HG02884 (cell line): ENCODE measurements at regions not wholly inside any gene's neighbourhood (a gene's known extent, or its start where the extent isn't known, plus 50 kb on each side); places are given as distances from the start of the nearest gene placed in this dataset.

Experiments used
- ATAC-seq: cut with Tn5 transposase; IDR thresholded peaks from one replicate; pipeline ENCODE4 v1.9.1; 2021; ENCODE audit warnings: mild to moderate bottlenecking, moderate library complexity; ENCODE audit not compliant: unreplicated experiment

DNA sequence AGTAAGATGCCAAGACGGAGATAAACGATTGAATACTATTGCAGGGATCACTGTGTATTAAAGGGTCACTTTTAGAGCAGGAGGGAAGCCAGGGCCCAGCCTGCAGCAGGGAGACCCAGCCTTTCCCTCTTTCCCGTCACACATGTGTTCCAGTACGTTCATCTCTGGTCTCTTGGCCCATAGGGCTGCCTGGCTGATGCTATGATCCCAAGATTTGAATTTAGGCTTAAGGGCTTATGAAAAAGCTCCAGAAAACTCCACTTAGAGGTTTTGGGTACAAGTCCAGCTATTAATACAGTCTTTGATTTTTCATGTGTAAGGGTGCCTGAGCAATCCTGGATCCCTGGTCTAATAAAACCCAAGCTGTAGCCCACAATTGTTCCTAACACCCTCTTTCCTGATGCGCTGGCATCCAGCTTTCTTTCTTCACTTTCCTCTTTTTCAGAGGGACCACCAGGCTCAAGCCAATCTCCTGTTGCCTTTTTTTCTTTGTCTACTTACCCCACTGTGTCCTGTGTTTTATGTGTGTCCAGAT lies 359.6 kb upstream of the USP24 start:
- ATAC-seq: no peak

DNA sequence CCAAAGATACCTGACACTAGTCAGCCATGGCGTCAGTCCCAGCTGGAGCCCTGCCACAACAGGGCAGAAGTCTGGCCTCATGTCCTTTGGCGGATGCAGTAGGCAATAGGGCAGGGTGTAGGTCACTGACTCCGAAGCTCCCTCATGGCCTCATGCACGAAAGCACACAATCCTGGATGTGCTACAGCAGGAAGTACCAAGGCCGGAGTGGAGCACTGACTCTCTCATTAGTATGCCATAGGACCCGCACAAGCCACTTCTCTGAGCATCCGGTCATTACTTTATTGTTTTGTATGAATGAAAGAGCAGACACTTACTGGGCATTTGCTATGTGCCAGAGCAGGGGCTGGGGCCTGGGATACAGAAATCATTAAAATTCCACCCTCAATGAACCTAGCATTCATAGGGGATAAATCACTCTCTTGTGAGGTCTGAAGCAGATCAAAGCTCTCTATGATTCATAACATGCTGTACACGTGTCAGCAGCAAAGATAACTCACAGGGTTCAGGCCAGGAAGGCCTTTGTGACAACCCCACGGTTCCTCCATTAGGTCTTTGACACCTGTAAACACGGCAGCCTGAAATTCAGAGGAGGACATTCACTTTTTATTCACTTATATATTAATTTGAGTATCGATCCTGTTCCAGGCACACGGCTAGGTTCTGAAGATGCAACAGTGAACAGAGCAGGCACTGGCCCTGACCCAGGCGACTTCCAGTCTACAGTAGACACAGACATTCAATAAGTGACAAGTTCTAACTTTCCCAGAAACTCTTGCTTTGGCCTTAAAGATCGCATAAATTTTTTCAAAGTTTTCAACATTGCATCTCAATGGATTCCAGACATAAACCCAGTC lies 357.9 kb upstream of the USP24 start:
- no peak for ATAC-seq

DNA sequence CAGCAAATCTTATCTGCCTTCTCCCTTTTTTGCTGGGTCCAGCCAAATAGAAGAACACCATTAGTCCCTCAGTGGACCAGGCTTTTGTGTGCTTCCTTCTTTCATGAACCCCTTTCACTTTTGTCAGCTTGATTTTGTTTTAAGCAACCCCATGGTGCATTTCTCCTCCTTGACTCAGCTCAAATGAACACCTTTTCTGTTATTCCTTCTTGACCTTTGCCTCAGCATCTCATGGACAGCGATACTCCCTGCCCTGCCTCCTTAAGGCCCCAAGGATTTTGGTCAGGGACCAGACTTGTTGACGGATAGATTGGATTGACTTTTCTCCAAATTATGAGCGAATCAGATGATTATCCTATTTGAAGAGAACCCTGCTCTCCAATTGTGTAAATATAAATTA lies 356.6 kb upstream of the USP24 start:
- ATAC-seq: no peak

DNA sequence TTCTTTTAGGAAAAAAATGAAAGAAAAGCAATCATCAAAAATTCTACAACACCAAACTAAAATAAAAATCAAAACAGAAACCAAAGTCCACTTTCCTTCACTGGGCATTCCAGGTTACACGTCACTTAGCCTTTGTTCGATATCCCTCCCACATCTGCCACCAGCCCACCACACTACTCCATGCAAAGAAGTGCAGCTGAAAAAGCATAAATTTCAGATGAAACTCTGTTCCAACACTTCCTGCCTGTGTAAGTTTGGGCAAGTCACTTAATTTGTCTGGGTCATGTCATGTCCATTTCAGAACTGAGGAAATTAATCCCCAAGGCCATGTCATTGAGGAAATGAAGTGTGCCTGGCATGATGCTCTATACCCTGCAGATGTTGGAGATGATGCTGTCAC lies 354.3 kb upstream of the USP24 start:
- no peak for ATAC-seq

DNA sequence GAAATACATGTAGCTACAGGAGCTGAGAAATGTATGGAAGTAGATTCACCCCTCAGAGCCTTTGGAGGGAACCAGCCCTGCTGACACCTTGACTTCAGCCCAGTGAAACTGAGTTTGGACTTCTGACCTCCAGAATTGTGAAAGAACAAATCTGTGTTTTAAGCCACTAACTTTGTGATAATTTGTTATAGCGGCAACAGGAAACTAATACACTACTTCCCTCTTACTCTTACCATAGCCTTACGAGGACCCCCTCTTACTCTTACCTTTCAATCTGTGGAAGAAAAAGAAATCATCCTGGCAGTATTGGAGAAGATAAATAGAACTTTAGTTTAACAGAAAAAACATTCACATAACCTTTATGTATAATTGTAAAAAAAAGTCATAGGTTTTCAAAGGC lies 353.6 kb upstream of the USP24 start:
- ATAC-seq: no peak

DNA sequence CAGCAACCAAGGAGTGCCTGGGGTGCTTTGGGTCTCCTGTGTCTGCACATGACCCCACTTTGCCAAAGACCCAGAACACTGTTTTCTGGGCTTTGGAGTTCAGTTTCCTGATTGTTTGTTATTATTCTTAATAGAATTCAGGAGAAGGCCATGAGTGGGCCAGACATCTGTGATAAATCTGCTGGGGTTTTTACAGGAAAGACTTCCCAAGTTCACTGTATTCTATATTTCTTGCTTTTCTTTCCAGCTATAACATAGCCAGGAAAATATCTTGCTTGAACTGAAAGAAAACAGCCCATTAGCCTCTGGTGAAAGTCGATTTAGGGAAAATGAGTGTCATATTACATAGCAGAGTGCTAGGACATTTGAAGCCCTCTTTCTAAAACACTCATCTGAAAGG lies 345.1 kb upstream of the USP24 start:
- ATAC-seq: no peak

DNA sequence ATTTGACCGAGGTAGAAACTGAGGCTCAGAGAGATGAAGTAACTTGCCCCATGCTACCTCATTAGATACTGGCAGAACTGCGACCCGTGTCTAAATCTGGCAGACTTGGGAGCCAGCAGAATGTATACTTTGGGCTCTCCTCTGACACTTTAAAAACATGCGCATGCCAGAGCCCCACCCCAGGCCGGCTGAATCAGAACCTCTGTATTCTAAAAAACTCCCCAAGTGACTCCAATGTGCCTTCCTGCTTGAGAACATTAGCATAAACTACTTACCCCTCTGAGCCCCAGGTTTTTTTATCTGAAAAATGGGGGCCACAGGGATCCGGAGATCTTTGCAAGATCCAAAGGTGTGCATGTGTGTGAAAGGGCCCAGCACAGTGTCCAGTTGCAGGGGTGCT lies 344.7 kb upstream of the USP24 start:
- no peak for ATAC-seq

DNA sequence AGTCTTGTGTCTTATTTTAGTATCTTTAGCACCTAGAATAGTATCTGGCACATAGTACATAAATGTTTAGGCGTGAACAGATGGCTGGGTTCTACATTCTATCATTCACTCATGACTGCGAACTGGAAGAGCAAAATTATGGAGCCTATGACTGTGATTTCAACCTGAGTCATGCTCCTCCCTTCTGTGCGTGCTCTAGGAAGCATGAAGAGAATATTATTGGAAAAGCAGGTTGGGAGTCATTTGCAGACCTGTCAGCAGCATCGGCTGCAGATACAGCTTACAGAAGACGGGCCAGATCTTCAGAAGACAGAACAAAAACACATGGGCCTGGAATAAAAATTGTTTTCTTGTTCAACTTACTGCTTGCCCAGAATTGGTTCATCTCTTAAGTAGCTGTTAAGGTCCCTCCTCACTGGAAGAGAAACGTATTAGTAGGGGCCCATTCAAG lies 344.0 kb upstream of the USP24 start:
- ATAC-seq: no peak

DNA sequence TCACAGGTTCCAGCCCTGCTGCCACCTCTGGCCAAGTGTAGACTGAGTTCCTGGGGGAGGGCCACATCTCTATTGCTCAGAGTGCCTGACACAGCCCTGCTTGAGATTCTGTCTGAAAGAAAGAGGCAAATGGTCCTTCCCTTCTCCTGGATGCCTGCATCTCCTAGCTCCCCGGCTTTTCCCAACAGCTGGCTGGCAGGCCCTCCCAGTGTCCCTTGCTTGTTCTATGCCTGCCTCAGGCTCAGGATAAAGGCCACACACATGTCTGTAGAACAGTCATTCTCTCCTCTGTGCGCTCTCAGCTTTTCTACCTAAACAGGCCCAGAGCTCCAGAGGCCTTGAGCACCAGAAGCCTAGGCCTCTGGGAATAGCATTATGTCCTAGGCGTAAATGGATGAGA lies 343.4 kb upstream of the USP24 start:
- ATAC-seq: no peak

DNA sequence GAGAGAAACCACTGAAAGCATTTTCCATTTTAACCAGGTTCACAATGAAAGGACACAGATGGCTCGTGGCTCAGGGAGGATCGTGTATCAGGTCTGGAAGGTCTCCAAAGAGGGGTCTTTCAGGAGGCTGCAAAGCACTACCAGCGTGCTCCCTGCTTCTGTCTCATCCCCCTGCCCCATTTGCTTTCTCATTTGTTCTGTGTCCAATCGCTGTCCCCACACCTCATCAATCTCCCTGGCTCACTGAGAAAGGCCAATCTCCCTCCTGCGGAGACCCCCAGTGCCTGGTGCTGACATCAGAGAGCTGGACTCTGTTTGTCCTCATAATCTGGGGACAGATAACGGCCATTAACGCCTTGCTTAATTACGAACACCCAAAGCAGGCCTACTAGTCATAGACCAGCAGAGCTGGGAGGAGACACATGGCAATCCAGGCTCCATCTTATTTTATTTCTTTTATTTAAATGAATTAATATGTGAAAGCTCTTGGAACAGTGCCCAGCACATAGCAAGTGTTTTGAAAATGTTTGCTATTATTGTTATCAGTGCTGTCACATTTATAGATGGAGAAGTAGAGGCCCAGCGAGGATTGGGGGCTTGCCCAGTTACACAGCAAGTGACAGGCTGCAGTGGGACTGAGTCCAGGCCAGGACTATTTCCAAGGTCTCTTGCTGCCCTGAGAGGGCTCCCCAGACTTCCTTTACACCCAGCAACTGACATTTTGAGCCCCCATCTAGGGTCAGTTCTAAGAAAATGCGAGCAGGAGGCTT lies 341.0 kb upstream of the USP24 start:
- ATAC-seq: no peak

DNA sequence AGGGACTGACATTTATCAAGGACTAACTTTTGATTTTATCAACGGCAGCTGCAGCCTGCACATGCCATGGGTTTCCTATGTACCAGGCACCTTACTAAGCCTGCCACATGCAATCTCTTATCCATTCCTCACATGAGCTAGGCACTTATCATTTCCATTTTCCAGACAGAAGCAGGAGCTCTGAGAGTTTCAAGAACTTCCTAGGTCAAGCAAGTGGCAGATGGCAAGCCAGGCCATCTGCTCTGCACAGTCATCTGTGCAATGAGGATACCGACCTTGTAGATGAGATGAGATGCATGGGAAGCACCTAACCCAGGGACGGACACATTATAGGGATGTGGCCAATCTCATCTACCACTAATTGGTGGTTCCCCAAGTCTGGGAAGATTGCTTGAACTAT lies 339.4 kb upstream of the USP24 start:
- ATAC-seq: no peak

DNA sequence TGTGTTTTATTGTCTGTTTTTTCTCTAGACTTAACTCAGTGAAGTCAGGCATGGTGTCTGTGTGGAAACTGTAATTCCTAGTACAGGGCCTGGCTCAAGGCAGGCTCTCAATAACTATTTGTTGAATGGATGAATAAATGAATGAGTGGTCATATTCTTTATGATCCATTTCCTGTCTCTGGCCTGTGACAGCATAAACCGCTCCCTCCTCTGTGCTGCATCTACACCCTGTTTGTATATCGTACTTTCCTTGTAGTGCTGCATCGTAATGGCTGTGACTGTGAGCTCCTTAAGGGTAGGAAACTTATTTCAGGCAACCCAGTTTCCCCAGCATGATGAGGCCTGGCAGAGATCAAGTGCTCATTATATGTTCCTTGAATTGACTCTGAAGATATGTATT lies 337.5 kb upstream of the USP24 start:
- no peak for ATAC-seq

DNA sequence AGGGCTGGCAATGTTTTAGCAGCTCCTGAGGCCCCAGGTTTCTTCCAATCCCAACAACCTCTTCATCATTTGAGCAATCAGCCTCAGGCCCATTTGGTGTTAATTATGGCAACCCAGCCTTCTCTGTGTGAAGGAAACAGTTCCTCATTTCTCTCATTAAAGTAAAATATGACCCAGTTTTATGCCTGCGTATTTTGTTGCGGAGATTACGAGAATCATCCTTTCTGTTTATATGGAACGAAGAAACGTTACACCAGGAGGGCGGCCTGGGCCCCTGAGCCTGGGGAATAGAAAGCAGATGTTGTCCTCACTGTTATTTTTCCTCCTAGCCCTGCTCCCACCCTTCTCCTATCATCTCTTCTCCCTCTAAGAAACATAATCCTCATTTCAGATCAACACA lies 332.2 kb upstream of the USP24 start:
- no peak for ATAC-seq

DNA sequence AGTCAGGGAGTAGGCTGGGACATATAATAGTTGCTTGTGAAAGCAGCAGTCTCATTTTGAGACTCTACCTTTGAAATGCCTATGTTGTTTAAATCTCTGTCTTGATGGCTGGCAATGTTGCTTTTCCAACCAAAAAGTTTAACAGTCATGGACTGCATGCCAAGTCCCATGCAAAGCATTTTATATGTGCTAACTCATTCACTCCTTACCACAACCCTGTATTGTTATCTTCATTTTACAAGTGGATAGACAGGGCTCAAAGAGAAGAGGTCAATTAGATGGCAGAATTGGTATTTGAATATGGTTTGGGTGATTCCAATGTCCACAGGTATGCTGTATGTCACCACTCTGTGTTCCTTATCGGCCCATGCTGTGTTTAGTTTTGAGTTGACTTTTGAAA lies 331.4 kb upstream of the USP24 start:
- no peak for ATAC-seq

DNA sequence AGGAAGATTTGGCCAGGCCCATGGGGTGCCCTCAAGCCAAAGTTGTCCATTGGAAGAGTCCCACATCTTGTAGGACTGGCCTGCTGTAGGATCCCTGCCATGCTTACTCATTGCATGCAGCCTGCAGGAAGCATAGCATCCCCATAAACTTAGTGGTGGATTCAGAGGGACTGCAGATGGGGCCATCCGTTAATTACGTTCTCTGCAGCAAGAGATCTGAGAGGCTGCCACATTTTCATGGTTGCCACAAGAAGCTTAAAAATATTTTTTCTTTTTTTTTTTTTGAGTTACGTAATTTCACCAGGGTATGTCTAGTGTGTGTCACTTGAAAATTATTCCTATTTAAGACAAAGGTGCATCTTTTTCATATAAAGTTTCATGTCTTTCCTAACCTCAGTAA lies 329.7 kb upstream of the USP24 start:
- no peak for ATAC-seq

DNA sequence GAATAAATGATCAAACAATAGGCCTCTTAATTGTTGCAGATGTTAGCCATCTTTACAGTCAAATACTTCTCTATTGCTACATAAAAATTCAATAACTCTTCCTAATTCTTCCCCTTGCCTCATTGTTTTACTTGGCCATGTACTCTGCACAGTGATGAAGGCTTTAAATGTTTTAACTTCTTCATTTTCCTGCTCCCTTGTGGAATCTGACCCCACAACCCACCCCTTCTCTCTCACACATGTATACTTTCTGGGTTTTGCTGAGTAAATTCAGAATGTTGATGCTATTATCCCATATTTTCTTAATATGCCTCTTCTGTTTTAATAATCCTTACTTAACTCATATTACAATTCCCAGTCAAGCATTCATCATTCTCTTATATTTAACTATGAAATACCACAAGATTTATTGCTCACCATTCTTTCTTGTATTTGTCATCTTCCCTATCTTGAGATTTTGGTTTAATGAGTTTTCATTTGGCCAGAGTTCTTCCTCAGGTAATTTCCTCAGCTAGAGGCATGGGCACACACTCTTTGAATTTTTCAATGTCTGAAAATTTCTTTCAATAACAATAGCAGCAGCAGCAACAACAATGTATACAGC lies 327.8 kb upstream of the USP24 start:
- no peak for ATAC-seq

DNA sequence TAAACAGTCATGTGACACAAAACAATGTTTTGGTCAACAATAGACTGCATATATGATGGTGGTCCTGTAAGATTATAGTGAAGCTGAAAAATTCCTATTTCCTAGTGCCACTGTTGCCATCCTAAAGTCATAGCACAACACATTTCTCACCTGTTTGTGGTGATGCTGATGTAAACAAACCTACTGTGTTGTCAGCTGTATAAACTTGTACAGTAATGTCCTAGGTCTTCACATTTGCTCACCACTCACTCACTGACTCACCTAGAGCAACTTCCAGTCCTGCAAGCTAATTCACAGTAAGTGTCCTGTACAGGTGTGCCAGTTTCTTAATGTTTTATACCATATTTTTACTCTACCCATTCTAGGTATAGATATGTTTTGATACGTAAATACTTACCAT lies 326.1 kb upstream of the USP24 start:
- ATAC-seq: no peak

DNA sequence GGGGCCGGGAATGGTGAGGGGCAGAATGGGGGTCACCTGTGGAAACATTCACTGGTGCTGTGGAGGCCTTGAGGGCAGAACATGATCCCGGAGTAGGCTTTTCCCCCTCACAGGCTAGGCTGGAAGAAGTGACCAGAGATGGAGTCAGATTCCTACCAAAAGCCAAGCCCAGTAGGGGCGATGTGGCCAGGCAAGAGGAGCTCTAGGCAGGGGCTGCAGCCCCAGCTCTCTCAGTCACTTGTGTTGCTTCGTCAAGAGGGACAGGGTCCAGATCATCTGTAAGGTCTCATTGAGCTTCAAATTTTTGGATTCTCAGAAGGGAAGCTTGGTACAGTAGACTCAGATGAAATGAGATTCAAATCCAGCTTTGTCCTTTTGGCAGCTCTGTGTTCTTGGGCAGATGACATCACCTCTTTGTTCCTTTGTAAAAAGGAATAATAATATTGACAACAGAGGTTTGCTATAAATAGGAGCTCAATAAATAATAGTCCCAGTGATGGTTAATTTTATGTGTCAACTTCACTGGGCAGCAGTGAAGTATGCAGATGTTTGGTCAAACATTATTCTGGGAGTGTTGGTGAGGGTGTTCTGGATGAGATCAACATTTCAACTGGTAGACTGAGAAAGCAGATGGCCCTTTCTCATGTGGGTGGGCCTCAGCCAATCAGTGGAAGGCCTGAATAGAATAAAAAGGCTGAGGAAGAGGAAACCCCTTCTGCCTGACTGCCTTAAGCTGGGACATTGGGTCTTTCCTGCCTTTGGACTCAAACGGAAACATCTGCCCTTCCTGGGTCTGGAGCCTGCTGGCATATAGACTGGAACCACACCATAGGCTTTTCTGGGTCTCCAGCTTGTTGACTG lies 324.7 kb upstream of the USP24 start:
- ATAC-seq: no peak

DNA sequence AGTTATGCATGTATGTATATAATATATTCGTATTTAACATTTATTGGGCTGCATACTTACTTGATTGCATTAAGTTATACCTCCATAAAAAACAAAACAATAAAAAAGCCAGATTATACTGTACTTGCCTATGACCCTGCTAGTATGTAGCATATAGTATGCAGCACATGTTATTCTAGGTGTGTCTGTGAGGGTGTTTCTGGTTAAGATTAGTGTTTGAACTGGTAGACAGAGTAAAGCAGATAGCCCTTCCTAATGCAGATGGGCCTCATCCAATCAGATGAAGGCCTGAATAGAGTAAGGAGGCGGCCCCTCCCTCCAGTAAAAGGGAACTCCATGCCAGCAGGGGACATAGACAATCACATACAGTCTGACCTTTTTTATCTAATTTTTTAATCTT lies 323.3 kb upstream of the USP24 start:
- no peak for ATAC-seq

DNA sequence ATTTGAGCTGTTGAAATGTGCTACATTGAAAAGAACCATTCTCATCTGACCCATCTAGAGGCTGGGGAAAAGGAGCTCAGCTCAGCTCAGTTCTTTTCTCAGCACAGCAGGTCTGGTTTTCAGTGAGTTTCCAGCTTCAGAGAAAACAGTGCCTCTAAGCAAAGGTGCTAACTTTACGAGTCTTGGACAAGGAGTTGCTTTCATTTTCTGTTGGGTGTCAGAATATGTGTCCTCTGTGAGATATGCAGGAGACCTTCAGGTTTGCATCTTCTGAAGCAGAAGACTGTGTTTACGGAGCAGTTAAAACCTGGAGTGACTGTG lies 321.3 kb upstream of the USP24 start:
- no peak for ATAC-seq
